ENCODE measurements at regions not wholly inside any gene's neighbourhood (a gene's known extent, or its start where the extent isn't known, plus 50 kb on each side); places are given as distances from the start of the nearest gene placed in this dataset.

DNA sequence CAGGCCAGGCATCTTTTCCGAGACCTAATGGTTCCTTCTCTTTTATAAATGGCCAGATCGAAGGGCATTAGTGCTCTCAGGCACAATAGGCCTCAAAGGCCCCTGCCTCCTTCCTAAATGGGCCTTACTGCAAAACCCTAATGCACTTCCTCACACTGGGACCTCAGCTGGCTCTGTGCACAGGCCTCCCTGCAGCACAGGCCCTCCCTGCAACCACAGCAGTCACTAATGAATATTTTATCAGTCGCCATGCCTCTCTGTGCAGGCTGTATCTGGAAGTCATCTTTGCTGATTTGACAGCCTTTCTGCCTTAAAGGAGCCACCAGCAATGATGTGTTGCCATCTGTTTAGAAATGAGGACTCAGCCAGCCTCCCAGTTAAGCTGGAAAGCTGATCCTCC lies 54.9 kb upstream of the SDK1 start:
- Histone ChIP-seq H3K36me3 (no peaks in the 10 kb centered on the region), H3K27me3 (no peaks in the 10 kb centered on the region), H3K27ac (no peak overlapping the region), H3K4me3 (no peak overlapping the region), H3K4me1 (no peaks in the 10 kb centered on the region), H3K9me3 (peaks cover 0 to 13% (median 0%) of the 10 kb centered on the region in 4 donors)
- 66 to 76% methylated on average over 3 of the region's 3 CpGs for WGBS, 2 donors
- TF ChIP-seq CTCF (IDR thresholded peaks at IDR 0.05) (no peak), EP300 (IDR thresholded peaks at IDR 0.05) (no peak), POLR2A (IDR thresholded peaks at IDR 0.05) (no peak)
- no peak for DNase-seq (ENCODE audit: low spot score in 2 of 2)

DNA sequence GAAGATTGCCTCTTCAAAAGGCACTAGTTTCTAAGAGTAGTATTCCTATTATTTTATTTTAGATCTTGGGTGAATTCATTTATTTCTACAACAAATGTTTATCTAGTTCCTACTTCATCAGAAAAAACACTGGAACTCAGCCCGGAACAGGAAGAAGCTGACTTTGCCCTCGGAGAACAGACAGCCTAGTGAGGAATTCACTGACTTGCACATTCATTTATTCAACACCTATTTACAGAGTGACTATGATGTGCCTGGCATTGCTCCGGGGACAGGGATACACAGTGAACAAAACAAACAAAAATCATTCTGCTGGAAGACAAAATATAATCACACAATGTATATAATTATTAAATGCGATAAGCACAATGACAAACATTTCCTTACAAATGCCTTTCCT lies 54.4 kb upstream of the SDK1 start:
- Histone ChIP-seq H3K27ac (no peak overlapping the region), H3K9me3 (peaks cover 0 to 13% (median 0%) of the 10 kb centered on the region in 4 donors), H3K27me3 (no peaks in the 10 kb centered on the region), H3K4me3 (no peak overlapping the region), H3K4me1 (no peaks in the 10 kb centered on the region), H3K36me3 (no peaks in the 10 kb centered on the region)
- no peak for DNase-seq (ENCODE audit: low spot score in 2 of 2)
- TF ChIP-seq POLR2A (IDR thresholded peaks at IDR 0.05) = no peak
- TF ChIP-seq CTCF (IDR thresholded peaks at IDR 0.05) = no peak
- TF ChIP-seq EP300 (IDR thresholded peaks at IDR 0.05) = no peak
- WGBS, 2 donors = 73 to 75% methylated on average over 4 of the region's 4 CpGs

DNA sequence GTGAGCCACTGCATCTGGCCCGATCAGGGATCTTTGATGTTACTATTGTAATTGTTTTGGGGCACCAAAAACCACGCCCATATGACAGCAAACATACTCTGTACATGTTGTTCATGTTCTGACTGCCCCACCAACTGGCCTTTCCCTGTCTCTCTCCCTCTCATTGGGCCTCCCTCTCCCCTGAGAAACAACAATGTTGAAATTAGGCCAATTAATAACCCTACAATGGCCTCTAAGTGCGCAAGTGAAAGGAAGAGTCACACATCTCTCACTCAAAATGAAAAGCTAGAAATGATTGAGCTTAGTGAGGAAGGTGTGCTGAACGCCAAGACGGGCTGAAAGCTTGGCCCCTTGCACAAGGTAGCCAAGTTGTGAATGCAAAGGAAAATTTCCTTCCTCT lies 50.3 kb upstream of the SDK1 start:
- Histone ChIP-seq H3K36me3 (no peaks in the 10 kb centered on the region), H3K9me3 (peaks cover 0 to 13% (median 0%) of the 10 kb centered on the region in 4 donors), H3K27ac (no peak overlapping the region), H3K4me1 (no peaks in the 10 kb centered on the region), H3K27me3 (no peaks in the 10 kb centered on the region), H3K4me3 (no peak overlapping the region)
- DNase-seq (ENCODE audit: low spot score in 2 of 2) = no peak
- TF ChIP-seq CTCF (IDR thresholded peaks at IDR 0.05) = no peak
- TF ChIP-seq EP300 (IDR thresholded peaks at IDR 0.05) = no peak
- no peak for TF ChIP-seq POLR2A (IDR thresholded peaks at IDR 0.05)
- WGBS, 2 donors = 80 to 88% methylated on average over 5 of the region's 5 CpGs
